Endothelial cell of umbilical vein (primary cell): ENCODE measurements at regions not wholly inside any gene's neighbourhood (a gene's known extent, or its start where the extent isn't known, plus 50 kb on each side); places are given as distances from the start of the nearest gene placed in this dataset.

Experiments
- CTCF ChIP-seq, 2 donors: IDR thresholded peaks; 1 replicate in 1 of 2; 2 replicates in 1 of 2; pipeline ENCODE4 v1.5.1; 2011; ENCODE audit warnings: low read length in 2 of 2, mild to moderate bottlenecking in 2 of 2, moderate library complexity in 2 of 2, control low read depth in 1 of 2, inconsistent platforms in 1 of 2, low read depth in 1 of 2; ENCODE audit not compliant: insufficient read depth in 1 of 2; ENCODE audit errors: extremely low read depth in 1 of 2
- EZH2 ChIP-seq: IDR thresholded peaks from 2 replicates; pipeline ENCODE4 v1.6.1; 2012; ENCODE audit warnings: borderline replicate concordance, low read depth, mild to moderate bottlenecking, moderate library complexity, low read length, inconsistent platforms; ENCODE audit not compliant: severe bottlenecking
- GATA2 ChIP-seq: IDR thresholded peaks from 2 replicates; pipeline ENCODE4 v1.7.0; 2011; ENCODE audit warnings: low read depth, mild to moderate bottlenecking, moderate library complexity, mixed read lengths, low read length; ENCODE audit not compliant: insufficient read length, insufficient read depth
- POLR2A ChIP-seq: IDR thresholded peaks from 2 replicates; pipeline ENCODE4 v1.6.1; 2012; ENCODE audit warnings: low read depth, mild to moderate bottlenecking, control low read depth, low read length

GRCh38 chr7:41491883-41492471 is 210.9 kb downstream of the INHBA start:
- TF ChIP-seq CTCF (IDR thresholded peaks at IDR 0.05; ENCODE audit: extremely low read depth in 1 of 2, insufficient read depth in 1 of 2, low read depth in 1 of 2, low read length in 2 of 2) (no peak), POLR2A (no peak), GATA2 (no peak), EZH2 (no peak)
